ENCODE measurements at regions not wholly inside any gene's neighbourhood (a gene's known extent, or its start where the extent isn't known, plus 50 kb on each side); places are given as distances from the start of the nearest gene placed in this dataset.

DNA sequence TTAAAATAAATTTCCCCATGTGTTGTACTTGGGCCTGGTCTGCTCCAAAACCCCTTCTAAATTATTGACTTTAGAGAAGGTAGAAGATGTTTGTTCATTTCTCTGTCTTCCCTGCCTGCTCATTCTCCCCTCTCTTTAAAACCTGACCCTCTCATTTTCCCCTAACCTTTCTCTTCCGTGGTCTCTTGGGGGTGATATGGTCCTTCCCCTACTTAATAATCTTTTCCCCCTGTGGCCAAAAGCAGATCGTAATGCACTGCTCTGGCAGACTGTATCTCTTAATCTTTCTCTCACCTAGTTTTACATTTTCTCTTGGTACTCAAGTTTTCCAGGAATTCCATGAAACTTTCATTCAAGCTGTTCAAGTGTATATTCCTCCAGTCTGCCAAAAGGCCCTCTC is 301.7 kb downstream of the TTLL7 start:
- no peak overlapping the region for H3K4me3 ChIP-seq
- H3K36me3 ChIP-seq, result no peaks in the 10 kb centered on the region
- DNase-seq (ENCODE audit: low read depth in 1 of 2, low spot score in 2 of 2), result no peak
- H3K27me3 ChIP-seq (replicated peaks), result no peaks in the 10 kb centered on the region; the same call in 1 of the 2 replicates
- H3K4me1 ChIP-seq (replicated peaks), result no peaks in the 10 kb centered on the region
- no peaks in the 10 kb centered on the region for H3K9me3 ChIP-seq (replicated peaks)
- H3K27ac ChIP-seq, result no peak overlapping the region

DNA sequence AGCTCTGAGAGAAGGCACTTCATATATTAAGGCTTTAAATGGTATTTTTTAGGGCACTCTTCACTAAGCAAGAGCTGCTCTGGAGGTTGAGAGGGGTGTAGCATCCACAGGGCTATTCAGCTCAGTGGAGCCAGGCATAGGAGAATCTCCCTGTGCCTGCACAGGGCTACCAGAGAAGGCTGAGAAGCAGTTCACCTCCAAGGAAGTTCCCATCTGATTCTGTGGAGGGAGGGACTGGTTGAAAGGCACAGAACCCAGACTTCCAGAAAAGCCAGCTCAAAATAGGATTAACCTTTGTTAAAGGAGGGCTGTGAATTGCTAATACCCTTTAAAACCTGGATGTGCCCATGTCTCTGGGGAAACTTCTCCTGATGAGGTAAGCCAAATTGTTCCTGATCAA is 304.5 kb downstream of the TTLL7 start:
- Histone ChIP-seq H3K27ac (no peak overlapping the region), H3K36me3 (no peaks in the 10 kb centered on the region), H3K27me3 (replicated peaks) (no peaks in the 10 kb centered on the region; the same call in 1 of the 2 replicates), H3K4me1 (replicated peaks) (no peaks in the 10 kb centered on the region), H3K4me3 (no peak overlapping the region), H3K9me3 (replicated peaks) (no peaks in the 10 kb centered on the region)
- DNase-seq (ENCODE audit: low read depth in 1 of 2, low spot score in 2 of 2), result no peak

DNA sequence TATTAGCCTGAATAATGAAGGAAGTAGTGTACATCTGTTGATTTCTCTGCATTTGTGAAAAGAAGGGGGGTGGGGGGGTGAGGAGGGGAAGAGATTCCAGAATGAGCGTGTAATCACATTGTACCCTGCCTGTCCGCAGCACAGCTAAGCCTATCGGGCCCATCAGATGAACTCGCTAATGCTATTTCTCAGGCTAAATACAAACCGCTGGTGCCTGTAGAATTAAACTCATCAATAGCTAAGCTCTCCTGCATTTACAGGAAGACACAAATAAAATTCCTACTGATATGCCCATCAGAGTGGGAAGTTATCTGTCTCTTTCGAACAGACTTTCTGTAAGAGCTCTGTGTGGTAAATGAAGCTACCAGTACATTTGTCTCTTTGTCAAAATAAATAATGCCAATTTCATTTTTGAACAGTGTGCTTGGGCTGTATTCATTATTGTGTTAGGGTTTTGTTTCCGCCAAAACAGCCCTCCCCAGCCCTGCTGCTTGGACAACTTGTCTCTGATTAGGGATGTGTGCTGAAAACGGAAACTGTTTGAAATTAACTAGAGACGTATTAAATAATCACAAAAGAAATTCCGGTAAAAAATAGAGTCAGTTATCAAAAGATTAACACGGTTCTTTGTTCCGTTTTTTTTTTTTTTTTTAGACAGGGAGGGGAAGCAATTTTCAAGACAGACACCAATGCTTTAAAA is 305.4 kb downstream of the TTLL7 start:
- peak in 1 of 2 experiments; percentile 10 for DNase-seq (ENCODE audit: low read depth in 1 of 2, low spot score in 2 of 2)
- Histone ChIP-seq H3K4me3 (no peak overlapping the region), H3K27ac (no peak overlapping the region), H3K9me3 (replicated peaks) (no peaks in the 10 kb centered on the region), H3K4me1 (replicated peaks) (no peaks in the 10 kb centered on the region), H3K36me3 (no peaks in the 10 kb centered on the region), H3K27me3 (replicated peaks) (no peaks in the 10 kb centered on the region; the same call in 1 of the 2 replicates)

DNA sequence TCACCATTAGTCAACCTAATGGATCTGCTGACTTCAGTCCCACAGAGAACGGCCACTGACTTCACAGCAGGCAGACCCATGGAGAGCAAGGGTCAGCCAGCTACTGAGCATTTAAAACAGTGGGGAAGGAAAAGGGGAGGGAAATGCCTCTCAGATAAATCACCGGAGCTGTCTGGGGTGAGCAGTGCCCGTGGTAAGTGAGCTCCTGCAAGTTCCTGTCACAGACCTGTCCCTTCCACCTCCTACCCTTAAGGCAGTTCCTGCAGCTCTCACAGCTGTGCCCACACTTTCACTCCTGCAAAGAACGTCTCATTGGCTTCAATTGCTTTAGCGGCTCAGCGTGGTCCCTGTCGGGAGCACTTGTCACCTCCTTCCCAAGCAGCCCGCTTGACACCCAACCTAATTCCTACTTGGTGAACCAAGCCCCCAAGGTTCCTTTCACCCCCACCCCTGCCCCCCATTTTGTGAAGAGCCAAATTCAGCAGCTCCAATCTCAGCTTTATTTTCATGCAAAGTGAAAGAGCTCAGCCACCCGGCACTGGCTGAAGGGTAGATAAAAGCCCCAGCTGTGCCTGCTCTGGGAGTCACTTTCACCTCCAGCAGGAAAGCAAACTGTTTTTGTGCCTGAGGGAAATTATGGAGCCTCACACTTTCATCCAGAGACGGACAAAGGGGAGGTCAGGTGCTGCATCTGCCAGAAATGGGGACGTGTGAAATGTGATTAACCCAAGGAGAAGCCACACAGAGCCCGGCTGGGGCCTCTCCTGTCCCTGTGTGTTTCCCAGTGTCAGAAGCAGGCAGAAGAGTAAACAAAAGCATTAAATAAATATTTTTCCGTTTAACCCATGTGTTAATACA is 306.2 kb downstream of the TTLL7 start:
- DNase-seq (ENCODE audit: low read depth in 1 of 2, low spot score in 2 of 2), result peak in 1 of 2 experiments; percentile 15
- Histone ChIP-seq H3K4me3 (no peak overlapping the region), H3K27ac (no peak overlapping the region)

DNA sequence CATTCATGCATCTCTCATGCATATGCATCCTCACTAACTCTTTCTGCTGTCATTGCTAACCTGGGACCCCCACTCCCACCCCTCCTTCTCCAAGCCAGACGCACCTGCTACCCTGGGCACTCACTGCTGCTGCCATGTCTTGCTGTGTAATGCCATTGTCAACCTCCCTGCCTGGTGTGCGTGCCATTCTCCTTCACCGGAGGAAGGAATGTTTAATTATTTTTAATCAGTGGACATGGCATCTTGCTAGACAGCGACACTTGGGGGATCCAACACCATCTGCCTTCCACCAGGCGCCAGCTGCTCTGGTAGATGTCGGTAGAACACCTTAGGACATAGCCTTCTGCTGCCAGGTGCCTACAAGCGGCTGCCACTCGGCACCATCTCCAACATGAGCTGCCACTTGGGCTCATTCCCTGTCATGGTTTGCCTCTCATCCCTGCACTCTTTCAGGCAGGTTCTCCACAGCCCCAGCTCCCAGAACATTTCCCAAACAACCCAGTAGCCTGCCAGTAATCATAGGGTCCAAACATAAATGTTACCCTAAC is 306.9 kb downstream of the TTLL7 start:
- H3K27ac ChIP-seq, result no peak overlapping the region
- no peak overlapping the region for H3K4me3 ChIP-seq
- no peaks in the 10 kb centered on the region for H3K36me3 ChIP-seq

More for the DNA sequence above, 306.2 kb downstream of the TTLL7 start:
- Histone ChIP-seq H3K27me3 (replicated peaks) (no peaks in the 10 kb centered on the region; the same call in 1 of the 2 replicates), H3K9me3 (replicated peaks) (no peaks in the 10 kb centered on the region), H3K36me3 (no peaks in the 10 kb centered on the region), H3K4me1 (replicated peaks) (no peaks in the 10 kb centered on the region)

DNA sequence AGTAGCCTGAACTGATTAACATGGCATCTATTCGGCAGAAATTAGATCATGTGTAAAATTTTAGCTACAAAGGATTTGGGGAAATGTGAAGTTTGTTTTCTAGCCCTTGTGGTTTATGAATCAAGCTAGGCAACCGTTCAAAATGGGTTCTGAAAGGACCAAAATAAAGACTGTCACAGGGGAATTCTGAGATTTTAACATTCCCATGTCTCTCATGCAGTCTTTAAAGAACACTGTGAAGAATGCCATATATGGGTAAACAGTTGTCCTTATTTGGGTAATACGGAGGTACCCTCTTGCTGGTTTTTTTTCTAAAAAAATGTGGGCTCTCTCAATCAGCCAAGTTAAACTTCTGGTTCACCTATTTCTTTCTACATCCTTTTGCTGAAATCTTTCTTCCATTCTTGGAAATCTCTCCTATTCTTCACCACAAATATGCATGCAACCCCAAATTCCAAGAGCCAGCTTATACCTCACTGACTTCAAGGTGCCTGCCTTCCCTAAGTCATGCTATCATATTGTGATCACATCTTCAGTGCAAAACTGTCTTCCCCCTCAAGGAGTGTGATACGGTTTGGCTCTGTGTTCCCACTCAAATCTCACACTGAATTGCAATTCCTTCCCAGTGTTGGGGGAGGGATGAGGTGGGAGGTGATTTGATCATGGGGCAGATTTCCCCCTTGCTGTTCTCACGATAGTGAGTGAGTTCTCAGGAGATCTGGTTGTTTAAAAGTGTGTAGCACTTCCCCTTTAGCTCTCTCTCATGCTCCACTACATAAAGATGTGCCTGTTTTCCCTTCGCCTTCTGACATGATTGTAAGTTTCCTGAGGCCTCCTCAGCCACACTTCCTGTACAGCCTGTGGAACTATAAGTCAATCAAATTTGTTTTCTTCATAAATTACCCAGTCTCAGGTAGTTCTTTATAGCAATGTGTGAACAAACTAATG is 308.7 kb downstream of the TTLL7 start:
- Histone ChIP-seq H3K9me3 (replicated peaks) (no peaks in the 10 kb centered on the region), H3K4me3 (no peak overlapping the region), H3K27me3 (replicated peaks) (no peaks in the 10 kb centered on the region; the same call in 1 of the 2 replicates), H3K4me1 (replicated peaks) (no peaks in the 10 kb centered on the region), H3K36me3 (no peaks in the 10 kb centered on the region), H3K27ac (no peak overlapping the region)
- no peak for DNase-seq (ENCODE audit: low read depth in 1 of 2, low spot score in 2 of 2)

More for the DNA sequence above, 306.9 kb downstream of the TTLL7 start:
- DNase-seq (ENCODE audit: low read depth in 1 of 2, low spot score in 2 of 2), result no peak
- H3K4me1 ChIP-seq (replicated peaks), result no peaks in the 10 kb centered on the region
- no peaks in the 10 kb centered on the region for H3K9me3 ChIP-seq (replicated peaks)
- no peaks in the 10 kb centered on the region; the same call in 1 of the 2 replicates for H3K27me3 ChIP-seq (replicated peaks)

DNA sequence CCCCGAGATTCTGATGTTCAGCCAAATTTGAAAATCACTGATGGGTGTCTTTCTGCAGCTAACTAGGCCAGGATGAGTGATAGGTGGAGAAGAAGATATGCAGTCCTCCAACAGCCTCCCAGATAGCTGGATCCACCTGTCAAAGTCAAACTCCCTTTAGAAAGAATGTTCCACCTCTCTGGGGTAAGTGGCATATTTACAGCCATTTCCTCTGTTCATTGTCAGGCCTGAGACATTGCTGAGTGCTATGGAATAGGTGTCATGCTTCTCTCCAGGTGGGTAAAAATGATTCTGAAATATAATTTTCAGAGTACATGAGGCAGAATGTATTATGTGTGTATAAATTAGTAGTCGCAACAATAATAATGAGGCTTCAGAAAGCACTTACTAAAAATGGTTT is 316.8 kb downstream of the TTLL7 start:
- DNase-seq (ENCODE audit: low read depth in 1 of 2, low spot score in 2 of 2), result no peak
- Histone ChIP-seq H3K4me3 (no peak overlapping the region), H3K36me3 (no peaks in the 10 kb centered on the region), H3K27me3 (replicated peaks) (no peaks in the 10 kb centered on the region), H3K9me3 (replicated peaks) (no peaks in the 10 kb centered on the region), H3K27ac (no peak overlapping the region), H3K4me1 (replicated peaks) (no peaks in the 10 kb centered on the region)

DNA sequence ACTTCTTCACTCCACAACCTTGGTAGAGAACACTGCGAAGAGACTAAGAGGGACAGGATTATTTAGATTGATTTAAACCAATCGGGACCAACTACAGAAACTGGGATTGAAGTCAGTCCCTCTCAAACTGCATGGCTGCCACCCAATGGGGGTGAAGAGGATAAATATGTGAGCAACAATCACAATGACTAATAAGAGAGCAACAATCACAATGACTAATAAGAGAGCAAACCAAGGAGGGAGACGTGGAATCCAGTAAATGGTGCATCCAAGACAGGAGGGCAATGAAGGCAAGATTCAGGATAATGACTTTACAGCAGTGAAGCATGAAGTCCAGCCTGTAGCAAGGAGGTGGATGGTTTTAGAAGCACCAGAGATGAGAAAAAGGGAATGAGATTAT is 322.8 kb downstream of the TTLL7 start:
- no peaks in the 10 kb centered on the region for H3K27me3 ChIP-seq (replicated peaks)
- DNase-seq (ENCODE audit: low read depth in 1 of 2, low spot score in 2 of 2), result no peak
- H3K4me3 ChIP-seq, result no peak overlapping the region

DNA sequence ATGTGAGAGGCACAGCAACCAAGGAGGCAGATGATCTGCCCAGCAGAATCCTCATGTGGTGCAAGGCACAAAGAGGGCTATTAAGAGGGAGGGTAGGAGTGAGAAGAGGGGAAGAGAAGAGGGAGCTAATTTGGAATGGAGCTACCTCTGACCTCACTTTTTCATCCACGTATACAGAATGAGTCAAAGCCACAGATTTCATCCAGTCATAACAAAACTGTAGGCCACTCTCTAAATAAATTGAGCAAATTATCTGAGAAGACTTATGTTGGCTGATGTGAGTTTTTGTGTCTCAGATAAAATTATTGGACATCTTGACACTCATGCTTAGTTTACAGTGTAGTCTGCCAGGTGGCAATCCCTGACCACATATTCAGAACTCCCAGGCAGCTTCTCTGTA is 325.6 kb downstream of the TTLL7 start:
- H3K4me1 ChIP-seq (replicated peaks), result no peaks in the 10 kb centered on the region
- H3K9me3 ChIP-seq (replicated peaks), result no peaks in the 10 kb centered on the region; the same call in 1 of the 2 replicates
- no peaks in the 10 kb centered on the region for H3K36me3 ChIP-seq
- no peaks in the 10 kb centered on the region for H3K27me3 ChIP-seq (replicated peaks)
- no peak overlapping the region for H3K4me3 ChIP-seq
- no peak overlapping the region for H3K27ac ChIP-seq
- DNase-seq (ENCODE audit: low read depth in 1 of 2, low spot score in 2 of 2), result no peak

More for the DNA sequence above, 322.8 kb downstream of the TTLL7 start:
- Histone ChIP-seq H3K36me3 (no peaks in the 10 kb centered on the region), H3K9me3 (replicated peaks) (no peaks in the 10 kb centered on the region), H3K4me1 (replicated peaks) (no peaks in the 10 kb centered on the region), H3K27ac (no peak overlapping the region)

DNA sequence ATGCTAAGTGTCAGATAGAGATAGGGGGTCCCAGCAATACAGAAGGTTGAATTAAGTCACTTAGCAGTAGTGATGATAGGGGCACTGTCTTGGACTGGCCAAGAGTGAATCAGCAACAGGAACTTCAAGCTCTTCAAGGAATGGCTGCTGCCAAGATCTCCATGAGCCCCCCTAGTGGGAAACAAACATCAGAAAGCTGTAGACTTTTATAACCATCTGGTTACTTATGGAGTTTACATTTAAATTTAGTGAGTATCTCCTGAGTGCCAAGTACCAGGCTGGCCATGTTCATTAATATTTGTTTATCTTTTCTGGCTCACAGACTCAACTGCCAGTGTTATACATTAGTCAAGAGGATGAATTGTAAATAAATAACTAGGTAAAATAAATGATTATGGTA is 327.3 kb downstream of the TTLL7 start:
- no peak for DNase-seq (ENCODE audit: low read depth in 1 of 2, low spot score in 2 of 2)
- no peaks in the 10 kb centered on the region for H3K36me3 ChIP-seq
- H3K27me3 ChIP-seq (replicated peaks), result no peaks in the 10 kb centered on the region
- no peaks in the 10 kb centered on the region; the same call in 1 of the 2 replicates for H3K9me3 ChIP-seq (replicated peaks)
- no peak overlapping the region for H3K4me3 ChIP-seq
- no peak overlapping the region for H3K27ac ChIP-seq
- no peaks in the 10 kb centered on the region for H3K4me1 ChIP-seq (replicated peaks)

DNA sequence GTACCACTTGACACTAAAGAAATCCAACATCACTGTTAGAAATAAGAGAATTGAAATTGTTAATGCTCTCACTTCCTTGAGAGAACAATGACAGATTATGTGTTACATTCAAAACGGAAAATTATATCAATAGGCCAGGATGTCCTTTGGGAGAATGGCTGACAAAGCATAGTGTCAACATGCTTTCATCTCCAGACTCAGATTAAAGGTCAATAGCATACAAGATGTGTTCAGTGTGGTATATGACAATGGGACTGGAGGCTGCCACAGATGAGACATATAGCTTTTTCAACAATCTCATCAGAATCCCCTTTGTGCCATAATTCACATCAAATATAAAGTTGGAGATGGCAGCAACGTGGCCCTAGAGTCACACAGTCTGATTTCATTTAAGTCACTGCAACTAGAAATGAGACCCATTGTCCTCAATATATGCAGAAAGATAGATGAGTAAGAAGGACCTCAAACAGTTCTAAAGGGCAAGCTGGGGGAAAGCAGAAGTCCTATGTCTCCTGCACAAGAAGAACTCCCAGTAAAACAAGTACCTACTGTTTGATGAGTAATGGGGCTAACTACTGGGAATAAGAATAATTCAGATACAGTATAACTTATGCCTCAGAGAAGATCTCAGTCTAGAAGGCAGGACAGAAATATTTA is 327.9 kb downstream of the TTLL7 start:
- Histone ChIP-seq H3K9me3 (replicated peaks) (no peaks in the 10 kb centered on the region; the same call in 1 of the 2 replicates), H3K4me3 (no peak overlapping the region), H3K36me3 (no peaks in the 10 kb centered on the region), H3K4me1 (replicated peaks) (no peaks in the 10 kb centered on the region), H3K27ac (no peak overlapping the region), H3K27me3 (replicated peaks) (no peaks in the 10 kb centered on the region)
- DNase-seq (ENCODE audit: low read depth in 1 of 2, low spot score in 2 of 2), result no peak

DNA sequence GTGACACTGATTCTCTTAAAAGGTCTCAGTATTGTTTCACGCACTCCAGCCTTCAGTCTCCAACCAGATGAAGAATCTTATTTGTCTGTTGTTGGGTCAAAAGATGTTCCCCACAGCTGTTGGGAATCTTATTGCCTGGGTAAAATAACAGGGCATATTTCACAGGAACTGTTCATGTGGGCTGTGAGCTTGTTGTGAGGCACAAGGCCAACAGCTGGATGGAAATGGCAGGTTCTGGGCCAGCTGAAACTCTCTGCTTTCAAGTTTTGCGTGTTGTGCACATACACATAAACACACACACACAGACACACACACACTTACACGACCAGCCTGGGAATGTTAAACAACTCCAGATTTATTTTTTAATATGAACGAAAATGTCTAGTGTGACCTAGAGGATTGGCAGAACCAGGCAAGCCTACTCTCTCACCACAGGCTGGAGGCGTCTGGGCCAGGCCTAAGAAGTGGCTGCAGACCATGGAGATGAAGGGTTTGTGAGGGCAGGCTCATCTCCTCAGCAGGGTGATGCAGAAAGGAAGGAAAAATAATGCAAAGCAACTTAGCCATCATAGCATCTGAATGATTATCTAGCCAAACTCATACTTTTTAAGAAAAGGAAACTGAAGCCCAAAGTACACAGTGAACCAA is 357.0 kb downstream of the TTLL7 start:
- Histone ChIP-seq H3K4me3 (no peak overlapping the region), H3K4me1 (replicated peaks) (no peaks in the 10 kb centered on the region), H3K27ac (no peak overlapping the region), H3K27me3 (replicated peaks) (no peaks in the 10 kb centered on the region), H3K9me3 (replicated peaks) (no peaks in the 10 kb centered on the region; the same call in 1 of the 2 replicates), H3K36me3 (no peaks in the 10 kb centered on the region)
- DNase-seq (ENCODE audit: low read depth in 1 of 2, low spot score in 2 of 2), result peak in 1 of 2 experiments; percentile 1
